GM20000 (cell line): ENCODE measurements at regions not wholly inside any gene's neighbourhood (a gene's known extent, or its start where the extent isn't known, plus 50 kb on each side); places are given as distances from the start of the nearest gene placed in this dataset.

Source experiments
- DNase-seq: peaks from one replicate; pipeline ENCODE4 v3.0.0; 2012; ENCODE audit warnings: low spot score
- TF ChIP-seq, protein P1 (sequence below): IDR thresholded peaks from 2 replicates; pipeline ENCODE4 v1.5.1; 2012; ENCODE audit warnings: mild to moderate bottlenecking, control low read depth; ENCODE audit errors: extremely low read depth, missing control alignments

DNA sequence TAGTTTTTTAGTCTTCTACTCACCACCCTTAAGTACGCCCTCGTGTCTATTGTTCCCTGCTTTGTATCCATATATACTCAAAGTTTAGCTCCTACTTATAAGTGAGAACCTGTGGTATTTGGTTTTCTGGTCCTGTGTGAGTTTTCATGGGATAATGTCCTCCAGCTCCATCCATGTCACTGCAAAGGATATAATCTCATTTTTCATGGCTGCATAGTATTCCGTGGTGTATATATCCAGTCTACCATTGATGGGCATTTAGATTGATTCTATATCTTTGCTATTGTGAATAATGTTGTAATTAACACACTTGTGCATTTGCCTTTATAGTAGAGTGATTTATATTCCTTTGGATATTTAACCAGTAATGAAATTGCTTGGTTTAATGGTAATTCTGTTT, 579.9 kb downstream of the CDH18 start:
- no peak for DNase-seq
- TF ChIP-seq, protein P1, sequence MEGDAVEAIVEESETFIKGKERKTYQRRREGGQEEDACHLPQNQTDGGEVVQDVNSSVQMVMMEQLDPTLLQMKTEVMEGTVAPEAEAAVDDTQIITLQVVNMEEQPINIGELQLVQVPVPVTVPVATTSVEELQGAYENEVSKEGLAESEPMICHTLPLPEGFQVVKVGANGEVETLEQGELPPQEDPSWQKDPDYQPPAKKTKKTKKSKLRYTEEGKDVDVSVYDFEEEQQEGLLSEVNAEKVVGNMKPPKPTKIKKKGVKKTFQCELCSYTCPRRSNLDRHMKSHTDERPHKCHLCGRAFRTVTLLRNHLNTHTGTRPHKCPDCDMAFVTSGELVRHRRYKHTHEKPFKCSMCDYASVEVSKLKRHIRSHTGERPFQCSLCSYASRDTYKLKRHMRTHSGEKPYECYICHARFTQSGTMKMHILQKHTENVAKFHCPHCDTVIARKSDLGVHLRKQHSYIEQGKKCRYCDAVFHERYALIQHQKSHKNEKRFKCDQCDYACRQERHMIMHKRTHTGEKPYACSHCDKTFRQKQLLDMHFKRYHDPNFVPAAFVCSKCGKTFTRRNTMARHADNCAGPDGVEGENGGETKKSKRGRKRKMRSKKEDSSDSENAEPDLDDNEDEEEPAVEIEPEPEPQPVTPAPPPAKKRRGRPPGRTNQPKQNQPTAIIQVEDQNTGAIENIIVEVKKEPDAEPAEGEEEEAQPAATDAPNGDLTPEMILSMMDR = no peak

DNA sequence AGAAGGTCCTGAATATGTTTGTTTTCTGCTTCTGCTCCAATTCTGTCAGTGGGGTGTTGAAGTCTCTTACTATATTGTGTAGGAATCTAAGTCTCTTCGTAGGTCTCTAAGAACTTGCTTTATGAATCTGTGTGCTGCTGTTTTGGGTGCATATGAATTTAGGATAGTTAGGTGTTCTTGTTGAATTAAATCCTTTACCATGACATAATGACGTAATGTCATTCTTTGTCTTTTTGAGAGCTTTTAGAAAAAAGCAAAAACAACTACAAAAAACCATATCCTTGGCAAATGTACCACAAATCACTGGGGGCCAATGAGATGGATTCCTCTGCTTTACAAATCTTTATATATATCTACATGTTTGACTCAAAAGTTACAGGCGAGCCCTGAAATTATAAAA, 576.1 kb downstream of the CDH18 start:
- TF ChIP-seq, protein P1 = no peak
- no peak for DNase-seq
